ENCODE measurements at regions not wholly inside any gene's neighbourhood (a gene's known extent, or its start where the extent isn't known, plus 50 kb on each side); places are given as distances from the start of the nearest gene placed in this dataset.

DNA sequence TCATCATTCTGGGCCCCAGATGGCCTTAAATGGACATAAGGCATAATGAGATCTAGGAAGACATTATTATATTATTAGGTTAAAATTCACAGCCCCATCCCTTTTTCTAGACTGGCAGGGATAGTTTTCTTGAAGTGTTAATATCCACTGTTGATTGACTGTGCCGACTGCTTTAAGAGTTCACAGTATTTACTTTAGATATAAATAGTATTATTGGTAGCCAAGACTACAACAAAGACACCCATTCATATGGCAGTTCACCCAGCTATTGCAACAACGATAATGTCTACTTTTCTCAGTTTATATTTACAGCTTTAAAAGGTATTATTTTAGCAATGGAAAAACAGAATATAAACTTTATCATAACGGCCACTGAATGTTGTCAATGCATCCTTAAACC, 922.2 kb upstream of the POU3F4 start:
- H3K27me3 ChIP-seq (ENCODE audit: insufficient read depth, low read length) = no peaks in the 10 kb centered on the region
- H3K14ac ChIP-seq (ENCODE audit: insufficient read depth, low read length) = no peak overlapping the region
- no peak overlapping the region for H2AK5ac ChIP-seq (ENCODE audit: insufficient read length, low read length)
- peaks cover 43 to 59% of the 10 kb centered on the region in 2 experiments for H3K9me3 Mint-ChIP-seq
- no peak overlapping the region for H3K4me3 Mint-ChIP-seq
- H2BK5ac ChIP-seq (ENCODE audit: insufficient read length, low read length) = no peak overlapping the region
- H3K56ac ChIP-seq (ENCODE audit: insufficient read length, low read depth, low read length) = no peak overlapping the region
- no peaks in the 10 kb centered on the region for H3K4me1 ChIP-seq (ENCODE audit: insufficient read depth, low read length)
- H3T11ph ChIP-seq (ENCODE audit: low read length) = no peak overlapping the region
- H3K23me2 ChIP-seq (ENCODE audit: insufficient read length, low read depth, low read length, poor library complexity, severe bottlenecking) = no peaks in the 10 kb centered on the region
- no peak overlapping the region for H3K4ac ChIP-seq (ENCODE audit: low read depth, low read length)
- no peak overlapping the region for H2BK12ac ChIP-seq (ENCODE audit: insufficient read length, low read depth, low read length)
- TF ChIP-seq, protein P1, sequence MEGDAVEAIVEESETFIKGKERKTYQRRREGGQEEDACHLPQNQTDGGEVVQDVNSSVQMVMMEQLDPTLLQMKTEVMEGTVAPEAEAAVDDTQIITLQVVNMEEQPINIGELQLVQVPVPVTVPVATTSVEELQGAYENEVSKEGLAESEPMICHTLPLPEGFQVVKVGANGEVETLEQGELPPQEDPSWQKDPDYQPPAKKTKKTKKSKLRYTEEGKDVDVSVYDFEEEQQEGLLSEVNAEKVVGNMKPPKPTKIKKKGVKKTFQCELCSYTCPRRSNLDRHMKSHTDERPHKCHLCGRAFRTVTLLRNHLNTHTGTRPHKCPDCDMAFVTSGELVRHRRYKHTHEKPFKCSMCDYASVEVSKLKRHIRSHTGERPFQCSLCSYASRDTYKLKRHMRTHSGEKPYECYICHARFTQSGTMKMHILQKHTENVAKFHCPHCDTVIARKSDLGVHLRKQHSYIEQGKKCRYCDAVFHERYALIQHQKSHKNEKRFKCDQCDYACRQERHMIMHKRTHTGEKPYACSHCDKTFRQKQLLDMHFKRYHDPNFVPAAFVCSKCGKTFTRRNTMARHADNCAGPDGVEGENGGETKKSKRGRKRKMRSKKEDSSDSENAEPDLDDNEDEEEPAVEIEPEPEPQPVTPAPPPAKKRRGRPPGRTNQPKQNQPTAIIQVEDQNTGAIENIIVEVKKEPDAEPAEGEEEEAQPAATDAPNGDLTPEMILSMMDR (conservative IDR thresholded peaks at IDR 0.05) = no peak
- WGBS (ENCODE audit: extremely low coverage, insufficient read length, low lambda C conversion rate) = no CpG with 5 or more reads among the region's 3 CpGs
- H4K20me1 ChIP-seq (ENCODE audit: control insufficient read depth, insufficient read depth, insufficient read length) = no peaks in the 10 kb centered on the region
- H3K79me1 ChIP-seq (ENCODE audit: insufficient read depth, low read depth, low read length, poor library complexity, severe bottlenecking) = no peaks in the 10 kb centered on the region
- no peak overlapping the region for H3K27ac ChIP-seq (ENCODE audit: insufficient read length, low read depth, low read length)
- no peak overlapping the region for H3K4me2 ChIP-seq (ENCODE audit: insufficient read depth, insufficient read length, low read length)
- H2BK120ac ChIP-seq (ENCODE audit: low read depth, low read length, poor library complexity, severe bottlenecking) = no peak overlapping the region
- H4K91ac ChIP-seq (ENCODE audit: insufficient read length, low read depth, low read length) = no peak overlapping the region
- H3K27me3 Mint-ChIP-seq (ENCODE audit: low read depth) = no peaks in the 10 kb centered on the region
- H4K5ac ChIP-seq (ENCODE audit: insufficient read length, low read depth, low read length) = no peak overlapping the region
- H3K36me3 Mint-ChIP-seq (ENCODE audit: insufficient read depth in 1 of 3, low read depth in 3 of 3) = no peaks in the 10 kb centered on the region; a peak in 1 of 7 replicates
- H2AFZ ChIP-seq (ENCODE audit: low read length) = no peak overlapping the region
- no peak for DNase-seq
- no peak overlapping the region for H2BK20ac ChIP-seq (ENCODE audit: low read depth, low read length, poor library complexity, severe bottlenecking)
- peaks cover 5% of the 10 kb centered on the region for H3K9me3 ChIP-seq (ENCODE audit: control insufficient read depth, low read depth, low read length)
- H4K8ac ChIP-seq (replicated peaks; ENCODE audit: insufficient read length, low read depth, low read length) = no peak overlapping the region
- H3K9ac ChIP-seq (ENCODE audit: extremely low read depth, insufficient read length, low read length) = no peak overlapping the region
- no peaks in the 10 kb centered on the region for H3K4me1 Mint-ChIP-seq
- H3K23ac ChIP-seq (ENCODE audit: insufficient read length, low read depth, low read length) = no peak overlapping the region
- no peak overlapping the region for H3K27ac Mint-ChIP-seq
- H2BK15ac ChIP-seq (ENCODE audit: low read depth, low read length) = no peak overlapping the region
- no peak overlapping the region for H3K18ac ChIP-seq (ENCODE audit: insufficient read length, low read depth, low read length)
- H3K79me2 ChIP-seq (ENCODE audit: insufficient read depth, low read length) = no peaks in the 10 kb centered on the region
